ENCODE measurements at regions not wholly inside any gene's neighbourhood (a gene's known extent, or its start where the extent isn't known, plus 50 kb on each side); places are given as distances from the start of the nearest gene placed in this dataset.

DNA sequence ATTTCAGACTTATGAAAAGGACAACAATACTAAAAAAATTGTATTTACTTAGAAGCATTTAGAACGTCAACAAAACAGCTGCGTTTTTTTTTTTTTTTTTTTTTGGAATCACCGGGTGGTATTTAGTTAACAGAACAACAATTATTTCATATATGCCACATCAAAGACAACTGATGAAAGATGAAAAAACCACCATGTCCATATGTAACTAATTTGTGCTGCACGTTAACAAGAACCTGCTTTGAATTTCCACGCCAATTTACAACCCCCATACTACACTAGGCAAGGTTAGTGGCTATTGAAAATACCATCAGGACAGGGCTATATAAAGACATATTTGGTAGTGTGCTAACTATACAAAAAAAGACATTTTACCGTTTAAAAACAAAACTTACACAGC is 189.3 kb upstream of the ROBO1 start:
- no peak for TF ChIP-seq EZH2phosphoT487 (IDR thresholded peaks at IDR 0.05; ENCODE audit: insufficient read depth, low read depth)
- no peak for TF ChIP-seq EZH2 (IDR thresholded peaks at IDR 0.05; ENCODE audit: insufficient read depth, poor library complexity, severe bottlenecking)
